Right lobe of liver (tissue), 4 donors: ENCODE measurements at regions not wholly inside any gene's neighbourhood (a gene's known extent, or its start where the extent isn't known, plus 50 kb on each side); places are given as distances from the start of the nearest gene placed in this dataset.

Source experiments
- CTCF ChIP-seq, 4 donors: fragments of 200-600 bp in 3 of 4; fragments of 450-650 bp in 1 of 4; IDR thresholded peaks; one replicate each; pipeline versions ENCODE4 v1.5.1 to v1.8.0; 2016 to 2022; ENCODE audit warnings: antibody characterized with exemption in 4 of 4, mild to moderate bottlenecking in 2 of 4
- POLR2A ChIP-seq: fragments of 450-650 bp; IDR thresholded peaks from one replicate; pipeline ENCODE4 v1.6.1; 2017; ENCODE audit warnings: antibody characterized with exemption, mild to moderate bottlenecking
- donor health status: DM: no; HTN: no; CAD: no.
- donor health status: DM: no; HTN: no; CAD: no.
- donor health status: DM: no; HTN: yes; CAD: no.

GRCh38 chr6:140970485-140970884 is 1162.2 kb upstream of the GJE1 start:
- no peak for TF ChIP-seq POLR2A
- no peak for TF ChIP-seq CTCF (IDR thresholded peaks at IDR 0.05)
